Kidney (tissue), 13 donors: ENCODE measurements at regions not wholly inside any gene's neighbourhood (a gene's known extent, or its start where the extent isn't known, plus 50 kb on each side); places are given as distances from the start of the nearest gene placed in this dataset.

Experiments
- DNase-seq, 5 donors: peaks; one replicate each; pipeline ENCODE4 v3.0.0-alpha.2; 2013 to 2020
- FAIRE-seq: peaks from 2 replicates; lab custom pipeline; 2012; peaks lifted over from hg19 to GRCh38; lab: Jason Lieb, UNC
- H3K27ac ChIP-seq, 2 donors: one replicate each; pipeline ENCODE4 v1.7.0; 2013; ENCODE audit warnings: low read depth in 2 of 2, low read length in 2 of 2, inconsistent platforms in 1 of 2
- H3K27me3 ChIP-seq: one replicate; pipeline ENCODE4 v1.7.1; 2013; ENCODE audit warnings: low read length, inconsistent platforms; ENCODE audit not compliant: control insufficient read depth, insufficient read depth
- H3K36me3 ChIP-seq, 3 donors: one replicate each; pipeline versions ENCODE4 v1.7.0 to v1.7.1; 2013; ENCODE audit warnings: low read length in 3 of 3, control low read depth in 1 of 3, inconsistent platforms in 1 of 3; ENCODE audit not compliant: insufficient read depth in 3 of 3, control insufficient read depth in 2 of 3
- H3K4me1 ChIP-seq, 3 donors: one replicate each; pipeline versions ENCODE4 v1.7.0 to v1.7.1; 2013; ENCODE audit warnings: low read length in 3 of 3, inconsistent platforms in 1 of 3, low read depth in 1 of 3; ENCODE audit not compliant: control insufficient read depth in 2 of 3, insufficient read depth in 2 of 3
- H3K4me3 ChIP-seq, 3 donors: one replicate each; pipeline versions ENCODE4 v1.7.0 to v1.8.1; 2013; ENCODE audit warnings: low read length in 3 of 3, control low read depth in 1 of 3, inconsistent platforms in 1 of 3
- H3K9ac ChIP-seq, 3 donors: one replicate each; pipeline versions ENCODE4 v1.7.0 to v1.7.1; 2013; ENCODE audit warnings: low read length in 3 of 3, control low read depth in 1 of 3, inconsistent platforms in 1 of 3
- H3K9me3 ChIP-seq, 3 donors: one replicate each; pipeline versions ENCODE4 v1.7.0 to v1.7.1; 2013; ENCODE audit warnings: low read length in 3 of 3, control low read depth in 1 of 3, inconsistent platforms in 1 of 3; ENCODE audit not compliant: control insufficient read depth in 2 of 3, insufficient read depth in 1 of 3
- intact Hi-C: fragments of 100-400 bp; cut with DNase I; formaldehyde crosslinking; loops from one replicate; pipeline ENCODE4 v1.11.1; 2022
- TF ChIP-seq, protein P1 (sequence below): IDR thresholded peaks from 3 replicates; pipeline ENCODE4 v1.5.1; 2012; ENCODE audit warnings: mild to moderate bottlenecking, moderate library complexity, borderline replicate concordance; ENCODE audit not compliant: insufficient read depth; ENCODE audit errors: extremely low read depth
- donor health status: control.
- donor health status: control.
- donor health status: control.
- donor health status: control.
- donor health status: control.
- donor health status: DM: yes; HTN: yes; CAD: no.
- donor health status: Normal renal cell carcinoma (clear cell type).

DNA sequence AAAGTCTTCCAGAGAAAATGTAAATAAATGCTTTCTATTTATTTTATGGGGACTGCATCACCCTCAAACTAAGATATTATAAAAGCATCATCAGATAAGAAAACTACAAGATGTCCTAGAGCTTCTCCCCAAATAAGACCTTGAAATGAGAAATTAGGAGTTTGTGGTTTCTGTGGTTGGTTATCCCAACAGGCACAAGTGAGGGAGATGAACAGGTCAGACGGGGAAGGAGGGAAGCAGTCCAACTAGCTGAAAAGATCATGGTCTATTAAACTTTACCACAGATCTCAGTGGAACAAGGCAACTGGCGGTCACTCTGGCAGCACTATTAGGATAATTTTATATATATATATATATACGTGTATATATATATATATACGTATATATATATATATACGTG lies 319.3 kb upstream of the GRID2 start:
- Histone ChIP-seq H3K27ac (no peak overlapping the region), H3K36me3 (no peaks in the 10 kb centered on the region), H3K27me3 (no peaks in the 10 kb centered on the region), H3K4me3 (no peak overlapping the region), H3K9me3 (no peaks in the 10 kb centered on the region), H3K9ac (no peak overlapping the region), H3K4me1 (no peaks in the 10 kb centered on the region)
- FAIRE-seq (no peak), DNase-seq (no peak)
- intact Hi-C loops = no loop called here
- TF ChIP-seq, protein P1, sequence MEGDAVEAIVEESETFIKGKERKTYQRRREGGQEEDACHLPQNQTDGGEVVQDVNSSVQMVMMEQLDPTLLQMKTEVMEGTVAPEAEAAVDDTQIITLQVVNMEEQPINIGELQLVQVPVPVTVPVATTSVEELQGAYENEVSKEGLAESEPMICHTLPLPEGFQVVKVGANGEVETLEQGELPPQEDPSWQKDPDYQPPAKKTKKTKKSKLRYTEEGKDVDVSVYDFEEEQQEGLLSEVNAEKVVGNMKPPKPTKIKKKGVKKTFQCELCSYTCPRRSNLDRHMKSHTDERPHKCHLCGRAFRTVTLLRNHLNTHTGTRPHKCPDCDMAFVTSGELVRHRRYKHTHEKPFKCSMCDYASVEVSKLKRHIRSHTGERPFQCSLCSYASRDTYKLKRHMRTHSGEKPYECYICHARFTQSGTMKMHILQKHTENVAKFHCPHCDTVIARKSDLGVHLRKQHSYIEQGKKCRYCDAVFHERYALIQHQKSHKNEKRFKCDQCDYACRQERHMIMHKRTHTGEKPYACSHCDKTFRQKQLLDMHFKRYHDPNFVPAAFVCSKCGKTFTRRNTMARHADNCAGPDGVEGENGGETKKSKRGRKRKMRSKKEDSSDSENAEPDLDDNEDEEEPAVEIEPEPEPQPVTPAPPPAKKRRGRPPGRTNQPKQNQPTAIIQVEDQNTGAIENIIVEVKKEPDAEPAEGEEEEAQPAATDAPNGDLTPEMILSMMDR = no peak

DNA sequence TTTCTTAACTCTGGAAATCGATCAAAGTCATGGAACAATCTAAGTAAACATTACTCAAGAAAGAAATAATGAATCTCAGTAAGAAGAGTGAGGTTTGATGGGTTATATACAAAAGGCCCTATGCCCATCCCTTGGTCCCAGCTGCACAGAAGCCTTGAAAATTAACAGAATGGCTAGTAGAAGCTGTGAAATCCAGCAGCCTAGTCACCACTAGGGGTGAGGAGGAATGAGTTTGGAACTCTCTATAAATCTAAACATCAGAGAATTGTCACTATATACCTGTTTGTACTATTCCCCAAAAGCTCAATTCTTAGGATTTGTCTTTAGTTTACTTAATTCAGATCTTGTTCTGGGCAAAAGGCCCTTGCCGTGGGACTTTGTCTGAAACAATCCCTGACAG lies 313.9 kb upstream of the GRID2 start:
- Histone ChIP-seq H3K27me3 (no peaks in the 10 kb centered on the region), H3K9me3 (no peaks in the 10 kb centered on the region), H3K9ac (no peak overlapping the region), H3K4me1 (no peaks in the 10 kb centered on the region), H3K4me3 (no peak overlapping the region), H3K36me3 (no peaks in the 10 kb centered on the region), H3K27ac (no peak overlapping the region)
- DNase-seq = no peak
- TF ChIP-seq, protein P1 = no peak
- intact Hi-C loops = no loop called here
- FAIRE-seq = no peak

DNA sequence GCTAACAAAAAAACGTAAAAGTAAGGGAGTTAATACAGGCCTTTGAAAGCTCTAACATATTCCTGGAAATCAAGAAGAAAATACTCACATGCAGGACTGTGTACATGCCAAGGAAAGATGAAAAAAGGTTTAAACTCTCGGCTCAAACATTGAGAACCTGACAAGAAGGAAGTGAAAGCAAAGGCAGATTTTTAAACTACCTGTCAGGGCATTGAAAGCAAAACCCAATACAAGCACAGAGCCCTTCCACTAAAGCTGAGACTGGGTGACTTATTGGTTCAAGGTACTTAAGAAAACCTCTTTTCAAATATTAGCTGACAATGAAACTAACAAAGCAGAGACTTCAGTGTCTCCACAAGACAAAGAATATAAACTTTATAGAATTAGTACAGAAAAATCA lies 313.0 kb upstream of the GRID2 start:
- H3K27me3 ChIP-seq = no peaks in the 10 kb centered on the region
- no peaks in the 10 kb centered on the region for H3K9me3 ChIP-seq
- no peaks in the 10 kb centered on the region for H3K36me3 ChIP-seq
- H3K27ac ChIP-seq = no peak overlapping the region
- no peak overlapping the region for H3K9ac ChIP-seq
- DNase-seq = no peak
- no peaks in the 10 kb centered on the region for H3K4me1 ChIP-seq
- intact Hi-C loops = no loop called here
- no peak for FAIRE-seq
- TF ChIP-seq, protein P1 = no peak
- H3K4me3 ChIP-seq = no peak overlapping the region

DNA sequence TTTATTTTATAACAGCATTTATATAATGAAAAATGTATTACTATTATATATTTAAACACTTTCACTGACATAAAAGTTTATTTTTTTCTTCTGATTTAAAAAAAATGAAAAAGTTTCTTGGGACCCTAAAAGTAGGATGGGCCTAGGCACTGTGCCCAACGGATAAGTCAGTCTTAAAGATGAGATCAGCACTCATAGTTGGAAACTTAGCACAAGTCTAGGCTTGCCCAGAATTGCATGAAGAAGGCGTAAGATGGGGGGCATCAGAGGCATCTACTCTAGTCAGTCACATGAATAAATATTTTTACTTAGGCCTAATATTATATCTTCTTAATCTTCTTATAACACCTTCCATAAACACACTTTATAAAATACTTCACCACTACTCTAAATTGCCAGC lies 306.7 kb upstream of the GRID2 start:
- DNase-seq = no peak
- intact Hi-C loops = no loop called here
- Histone ChIP-seq H3K27me3 (no peaks in the 10 kb centered on the region), H3K9me3 (no peaks in the 10 kb centered on the region), H3K9ac (no peak overlapping the region), H3K36me3 (no peaks in the 10 kb centered on the region), H3K4me3 (no peak overlapping the region), H3K4me1 (no peaks in the 10 kb centered on the region), H3K27ac (no peak overlapping the region)
- TF ChIP-seq, protein P1 = no peak
- FAIRE-seq = no peak
